ENCODE measurements at regions not wholly inside any gene's neighbourhood (a gene's known extent, or its start where the extent isn't known, plus 50 kb on each side); places are given as distances from the start of the nearest gene placed in this dataset.

Small RNAs in the stretch of these regions (small RNA-seq; reads per million reads assigned to genes)
- 0 to 7.5 (median 0) reads per million in 7 experiments for gene MIR1270

All from SK-N-SH (cell line).